SH-SY5Y (cell line): ENCODE measurements at regions not wholly inside any gene's neighbourhood (a gene's known extent, or its start where the extent isn't known, plus 50 kb on each side); places are given as distances from the start of the nearest gene placed in this dataset.

ENCODE experiments used
- GATA2 ChIP-seq: IDR thresholded peaks from 2 replicates; pipeline ENCODE4 v1.6.1; 2011; ENCODE audit warnings: mild to moderate bottlenecking, low read depth, low read length
- GATA3 ChIP-seq: IDR thresholded peaks from 2 replicates; pipeline ENCODE4 v1.6.1; 2011; ENCODE audit warnings: low read depth, mild to moderate bottlenecking, low read length, moderate library complexity

DNA sequence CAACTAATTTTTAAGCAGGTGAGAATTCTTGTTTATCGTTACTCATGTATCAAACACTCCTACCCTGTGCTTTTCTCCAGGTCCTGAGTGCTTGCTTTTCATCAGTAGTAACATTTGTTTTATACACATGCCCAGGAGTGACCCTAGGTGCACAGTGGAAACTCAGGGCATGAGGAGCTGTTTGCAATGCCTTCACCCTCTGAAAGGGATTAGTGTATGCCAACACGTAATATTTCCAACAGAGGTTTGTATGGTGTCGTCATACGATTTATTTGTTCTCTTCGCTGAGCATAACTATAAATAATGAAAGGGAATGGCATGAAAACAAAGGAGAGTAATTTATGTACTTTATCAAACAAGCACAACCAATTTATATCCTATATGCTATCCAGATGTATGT is 537.4 kb upstream of the MMS22L start:
- TF ChIP-seq GATA2 (no peak), GATA3 (no peak)
